ENCODE measurements at regions not wholly inside any gene's neighbourhood (a gene's known extent, or its start where the extent isn't known, plus 50 kb on each side); places are given as distances from the start of the nearest gene placed in this dataset.

DNA sequence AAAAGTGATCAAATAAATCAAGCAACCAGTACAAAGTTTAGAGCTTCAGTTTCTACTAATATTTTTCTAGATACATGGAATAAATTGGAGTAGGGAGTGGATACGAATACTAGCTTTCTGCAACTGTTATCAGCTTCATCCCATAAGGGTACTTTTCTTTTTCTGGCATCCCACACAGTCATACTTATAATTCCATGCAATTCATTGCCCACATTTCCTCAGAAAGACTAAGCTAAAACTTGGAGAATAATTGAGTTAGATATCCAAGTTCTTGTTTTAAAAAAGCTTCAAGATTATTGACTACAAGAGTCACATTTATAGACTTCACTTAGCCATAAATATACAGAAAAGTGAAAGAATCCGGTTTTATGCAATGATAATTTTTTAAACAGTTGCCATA lies 186.9 kb downstream of the OLFM4 start:
- H3K27ac ChIP-seq: no peak overlapping the region
- TF ChIP-seq POLR2A (IDR thresholded peaks at IDR 0.05): no peak
- TF ChIP-seq, protein P1, sequence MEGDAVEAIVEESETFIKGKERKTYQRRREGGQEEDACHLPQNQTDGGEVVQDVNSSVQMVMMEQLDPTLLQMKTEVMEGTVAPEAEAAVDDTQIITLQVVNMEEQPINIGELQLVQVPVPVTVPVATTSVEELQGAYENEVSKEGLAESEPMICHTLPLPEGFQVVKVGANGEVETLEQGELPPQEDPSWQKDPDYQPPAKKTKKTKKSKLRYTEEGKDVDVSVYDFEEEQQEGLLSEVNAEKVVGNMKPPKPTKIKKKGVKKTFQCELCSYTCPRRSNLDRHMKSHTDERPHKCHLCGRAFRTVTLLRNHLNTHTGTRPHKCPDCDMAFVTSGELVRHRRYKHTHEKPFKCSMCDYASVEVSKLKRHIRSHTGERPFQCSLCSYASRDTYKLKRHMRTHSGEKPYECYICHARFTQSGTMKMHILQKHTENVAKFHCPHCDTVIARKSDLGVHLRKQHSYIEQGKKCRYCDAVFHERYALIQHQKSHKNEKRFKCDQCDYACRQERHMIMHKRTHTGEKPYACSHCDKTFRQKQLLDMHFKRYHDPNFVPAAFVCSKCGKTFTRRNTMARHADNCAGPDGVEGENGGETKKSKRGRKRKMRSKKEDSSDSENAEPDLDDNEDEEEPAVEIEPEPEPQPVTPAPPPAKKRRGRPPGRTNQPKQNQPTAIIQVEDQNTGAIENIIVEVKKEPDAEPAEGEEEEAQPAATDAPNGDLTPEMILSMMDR (IDR thresholded peaks at IDR 0.05): no peak
- intact Hi-C loops (cut with DNase I; ENCODE audit: low total_unique reads): no loop called here

DNA sequence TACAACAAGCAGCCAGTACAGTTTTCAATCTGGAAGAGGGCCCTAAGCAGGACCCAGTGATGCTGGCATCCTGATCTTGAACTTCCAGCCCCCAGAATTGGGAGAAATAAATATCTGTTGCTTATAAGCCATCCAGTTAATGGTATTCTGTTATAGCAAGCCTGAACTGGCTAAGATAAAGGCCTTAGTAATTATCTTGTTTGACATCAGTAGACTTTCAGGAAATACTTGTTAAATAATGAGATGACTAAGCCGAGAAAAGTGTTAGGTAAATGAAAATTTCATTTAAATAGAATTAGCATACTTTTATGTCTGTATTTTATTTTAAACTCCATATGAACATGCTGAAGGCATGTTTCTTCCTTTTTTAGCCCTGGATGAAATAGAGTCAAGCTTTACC lies 188.2 kb downstream of the OLFM4 start:
- no peak for DNase-seq
- Histone ChIP-seq H3K27me3 (no peaks in the 10 kb centered on the region), H3K9me3 (no peaks in the 10 kb centered on the region), H3K27ac (no peak overlapping the region), H3K36me3 (no peaks in the 10 kb centered on the region), H3K4me3 (no peak overlapping the region), H3K4me1 (no peaks in the 10 kb centered on the region)
- TF ChIP-seq, protein P1 (IDR thresholded peaks at IDR 0.05): no peak
- no peak for TF ChIP-seq POLR2A (IDR thresholded peaks at IDR 0.05)
- intact Hi-C loops (cut with DNase I; ENCODE audit: low total_unique reads): no loop called here

More for the DNA sequence above, 186.9 kb downstream of the OLFM4 start:
- Histone ChIP-seq H3K9me3 (no peaks in the 10 kb centered on the region), H3K4me3 (no peak overlapping the region), H3K36me3 (no peaks in the 10 kb centered on the region), H3K4me1 (no peaks in the 10 kb centered on the region), H3K27me3 (no peaks in the 10 kb centered on the region)
- DNase-seq: no peak

DNA sequence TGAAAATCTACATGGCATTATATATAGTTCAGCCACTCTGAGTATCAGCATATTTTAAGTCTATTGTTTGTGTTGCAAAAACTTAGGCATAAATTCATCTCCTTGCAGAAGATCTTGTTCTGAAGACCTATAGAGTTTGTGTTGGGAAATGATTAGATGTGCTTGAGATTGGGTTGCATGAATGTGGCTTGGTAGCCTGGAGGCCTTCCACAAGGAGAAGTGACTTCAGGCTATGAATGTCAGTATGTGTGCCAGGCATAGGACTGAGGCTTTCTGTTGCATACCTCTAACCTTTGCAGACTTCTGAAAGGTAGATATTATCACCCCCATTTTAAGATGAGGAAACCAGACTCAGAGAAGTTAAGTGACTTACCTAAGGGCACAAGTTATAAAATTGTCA lies 188.6 kb downstream of the OLFM4 start:
- H3K36me3 ChIP-seq: no peaks in the 10 kb centered on the region
- no peak for DNase-seq
- no peaks in the 10 kb centered on the region for H3K4me1 ChIP-seq
- intact Hi-C loops (cut with DNase I; ENCODE audit: low total_unique reads): no loop called here
- no peak overlapping the region for H3K4me3 ChIP-seq
- H3K9me3 ChIP-seq: no peaks in the 10 kb centered on the region
- TF ChIP-seq, protein P1 (IDR thresholded peaks at IDR 0.05): no peak
- TF ChIP-seq POLR2A (IDR thresholded peaks at IDR 0.05): no peak
- no peak overlapping the region for H3K27ac ChIP-seq
- H3K27me3 ChIP-seq: no peaks in the 10 kb centered on the region

DNA sequence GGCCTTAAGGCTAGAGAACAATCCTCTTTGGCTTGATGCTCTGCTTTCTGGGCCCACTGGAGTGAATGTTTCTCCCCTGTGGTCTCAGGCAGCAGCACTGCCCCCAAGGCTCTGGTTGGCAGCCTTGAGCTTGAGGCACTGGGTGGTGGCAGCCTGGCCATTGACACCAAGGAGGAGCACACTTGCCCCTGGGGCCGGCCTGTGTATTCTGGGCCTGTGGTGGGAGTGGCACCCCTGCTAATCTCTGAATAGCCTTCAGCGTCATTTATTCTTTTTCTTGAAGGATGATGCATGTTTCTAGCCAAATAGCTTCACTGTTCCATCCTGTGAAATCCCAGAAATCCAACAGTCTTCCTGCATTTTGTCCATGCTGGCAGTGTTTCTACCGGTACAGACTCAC lies 191.4 kb downstream of the OLFM4 start:
- H3K27me3 ChIP-seq: no peaks in the 10 kb centered on the region
- DNase-seq: no peak
- no peaks in the 10 kb centered on the region for H3K9me3 ChIP-seq
- H3K36me3 ChIP-seq: no peaks in the 10 kb centered on the region
- no peak overlapping the region for H3K4me3 ChIP-seq
- no peak for TF ChIP-seq POLR2A (IDR thresholded peaks at IDR 0.05)
- TF ChIP-seq, protein P1 (IDR thresholded peaks at IDR 0.05): no peak
- H3K27ac ChIP-seq: no peak overlapping the region
- H3K4me1 ChIP-seq: no peaks in the 10 kb centered on the region
- intact Hi-C loops (cut with DNase I; ENCODE audit: low total_unique reads): no loop called here

DNA sequence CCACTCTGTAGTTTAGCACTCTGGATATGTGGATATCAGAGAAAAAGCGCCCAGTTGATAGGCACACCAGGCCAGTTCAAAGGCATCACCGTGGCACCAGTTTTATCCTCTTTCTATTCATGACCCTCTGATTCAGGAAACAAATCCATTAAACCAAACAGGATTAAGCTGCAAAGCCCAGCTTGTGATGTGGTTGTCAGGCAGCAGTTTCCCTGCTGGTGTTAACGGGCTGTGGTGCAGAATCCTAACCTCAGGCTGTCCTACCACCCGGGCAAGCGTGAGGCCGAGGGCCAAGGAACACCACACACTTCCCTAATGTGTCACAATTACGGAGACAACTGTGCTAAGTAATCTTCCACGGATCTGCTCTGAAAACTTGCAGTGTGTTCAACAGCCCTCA lies 209.1 kb downstream of the OLFM4 start:
- Histone ChIP-seq H3K9me3 (no peaks in the 10 kb centered on the region), H3K36me3 (no peaks in the 10 kb centered on the region), H3K27ac (no peak overlapping the region), H3K4me1 (no peaks in the 10 kb centered on the region), H3K27me3 (no peaks in the 10 kb centered on the region), H3K4me3 (no peak overlapping the region)
- no peak for DNase-seq
- intact Hi-C loops (cut with DNase I; ENCODE audit: low total_unique reads): no loop called here
- TF ChIP-seq POLR2A (IDR thresholded peaks at IDR 0.05): no peak
- TF ChIP-seq, protein P1 (IDR thresholded peaks at IDR 0.05): no peak

Data from uterus (tissue), 3 donors.